Medulla oblongata (tissue), 1 donor: ENCODE measurements at regions not wholly inside any gene's neighbourhood (a gene's known extent, or its start where the extent isn't known, plus 50 kb on each side); places are given as distances from the start of the nearest gene placed in this dataset.
A peak's percentile ranks its signal among the peaks of the same experiment; 100 is the strongest.

ENCODE experiments used
- DNase-seq: peaks from one replicate; pipeline ENCODE4 v3.0.0-alpha.2; 2015; ENCODE audit errors: extremely low spot score

GRCh38 chr1:209326076-209326475, 257.4 kb upstream of the CAMK1G start:
- no peak for DNase-seq

- DNase-seq = no peak
These were observed 256.7 kb upstream of the CAMK1G start for GRCh38 chr1:209326831-209327230.

- DNase-seq = no peak
These were observed 255.3 kb upstream of the CAMK1G start for GRCh38 chr1:209328196-209328595.

GRCh38 chr1:209335178-209335577, 248.3 kb upstream of the CAMK1G start:
- DNase-seq = peak; percentile 30

GRCh38 chr1:209341146-209341545, 242.4 kb upstream of the CAMK1G start:
- DNase-seq = no peak

- no peak for DNase-seq
These were observed 241.7 kb upstream of the CAMK1G start for GRCh38 chr1:209341673-209342420.

- DNase-seq = no peak
These were observed 240.9 kb upstream of the CAMK1G start for GRCh38 chr1:209342441-209343175.

- no peak for DNase-seq
These were observed 240.0 kb upstream of the CAMK1G start for GRCh38 chr1:209343511-209343910.

GRCh38 chr1:209344156-209344555, 239.4 kb upstream of the CAMK1G start:
- no peak for DNase-seq

- DNase-seq = no peak
These were observed 233.9 kb upstream of the CAMK1G start for GRCh38 chr1:209349363-209350308.

- no peak for DNase-seq
These were observed 230.5 kb upstream of the CAMK1G start for GRCh38 chr1:209353053-209353452.

- DNase-seq = peak; percentile 95
These were observed 229.2 kb upstream of the CAMK1G start for GRCh38 chr1:209354111-209354839.

GRCh38 chr1:209354840-209355165, 228.7 kb upstream of the CAMK1G start:
- no peak for DNase-seq

GRCh38 chr1:209355415-209355814, 228.1 kb upstream of the CAMK1G start:
- no peak for DNase-seq

GRCh38 chr1:209356976-209357377, 226.5 kb upstream of the CAMK1G start:
- no peak for DNase-seq

- DNase-seq = no peak
These were observed 220.4 kb upstream of the CAMK1G start for GRCh38 chr1:209363112-209363511.

GRCh38 chr1:209364716-209365115, 218.8 kb upstream of the CAMK1G start:
- DNase-seq = no peak

GRCh38 chr1:209367061-209367772, 216.3 kb upstream of the CAMK1G start:
- no peak for DNase-seq

GRCh38 chr1:209368864-209369598, 214.5 kb upstream of the CAMK1G start:
- peak; percentile 20 for DNase-seq
